ENCODE measurements at regions not wholly inside any gene's neighbourhood (a gene's known extent, or its start where the extent isn't known, plus 50 kb on each side); places are given as distances from the start of the nearest gene placed in this dataset.
"Not testable (repeated sequence)": the region's sequence is repeated elsewhere in the genome, so short reads cannot be mapped to it uniquely, and the experiment has no call there.

- no peak for DNase-seq
Measured at GRCh38 chr18:54662986-54663385, 71.9 kb downstream of the DYNAP start.

GRCh38 chr18:54669701-54670100 lies 78.7 kb downstream of the DYNAP start:
- not testable (repeated sequence) for DNase-seq

- peak; percentile 31 for DNase-seq
Measured at GRCh38 chr18:54671291-54671881, 80.3 kb downstream of the DYNAP start.

- no peak for DNase-seq
Measured at GRCh38 chr18:54672109-54672508, 81.1 kb downstream of the DYNAP start.

- DNase-seq, result no peak
Measured at GRCh38 chr18:54672846-54673475, 81.9 kb downstream of the DYNAP start.

- DNase-seq, result no peak
Measured at GRCh38 chr18:54673936-54674335, 82.9 kb downstream of the DYNAP start.

GRCh38 chr18:54675076-54675475 lies 84.0 kb downstream of the DYNAP start:
- DNase-seq, result no peak

GRCh38 chr18:54679318-54680149 lies 88.5 kb downstream of the DYNAP start:
- peak; percentile 37 for DNase-seq

- no peak for DNase-seq
Measured at GRCh38 chr18:54684784-54685183, 93.7 kb downstream of the DYNAP start.

GRCh38 chr18:54689319-54689718 lies 98.3 kb downstream of the DYNAP start:
- no peak for DNase-seq

- DNase-seq, result no peak
Measured at GRCh38 chr18:54690198-54690597, 99.2 kb downstream of the DYNAP start.

GRCh38 chr18:54692463-54692862 lies 101.4 kb downstream of the DYNAP start:
- DNase-seq, result no peak

GRCh38 chr18:54696616-54697293 lies 105.7 kb downstream of the DYNAP start:
- no peak for DNase-seq

GRCh38 chr18:54700580-54700979 lies 109.5 kb downstream of the DYNAP start:
- DNase-seq, result no peak

- DNase-seq, result no peak
Measured at GRCh38 chr18:54702686-54703085, 111.6 kb downstream of the DYNAP start.

- no peak for DNase-seq
Measured at GRCh38 chr18:54710074-54710899, 118.0 kb upstream of the RAB27B start.

- no peak for DNase-seq
Measured at GRCh38 chr18:54710900-54711281, 117.4 kb upstream of the RAB27B start.

GRCh38 chr18:54712306-54712705 lies 116.0 kb upstream of the RAB27B start:
- DNase-seq, result no peak

- DNase-seq, result no peak
Measured at GRCh38 chr18:54712758-54713157, 115.5 kb upstream of the RAB27B start.

- DNase-seq, result no peak
Measured at GRCh38 chr18:54713386-54713785, 114.9 kb upstream of the RAB27B start.

- DNase-seq, result no peak
Measured at GRCh38 chr18:54714851-54715250, 113.4 kb upstream of the RAB27B start.

- DNase-seq, result no peak
Measured at GRCh38 chr18:54716586-54716985, 111.7 kb upstream of the RAB27B start.
